ENCODE measurements at regions not wholly inside any gene's neighbourhood (a gene's known extent, or its start where the extent isn't known, plus 50 kb on each side); places are given as distances from the start of the nearest gene placed in this dataset.

DNA sequence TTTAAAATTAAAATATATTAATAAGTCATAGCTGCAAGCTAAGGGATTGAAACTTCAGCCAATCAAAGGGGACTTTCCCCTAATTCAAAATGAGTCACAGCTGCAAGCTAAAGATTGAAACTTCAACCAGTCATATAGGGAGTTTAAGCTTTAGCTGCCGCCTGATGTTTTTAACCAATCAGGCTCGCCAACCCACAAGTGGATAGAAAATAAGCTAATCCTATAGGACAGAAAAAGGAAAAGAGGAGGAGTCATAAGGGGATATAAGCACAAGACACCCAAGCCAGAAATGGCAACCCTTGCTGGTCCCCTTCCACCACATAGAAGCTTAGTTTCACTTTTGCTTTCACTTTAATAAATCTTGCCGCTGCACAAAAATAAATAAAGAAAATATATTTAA is 1154.6 kb downstream of the GALC start:
- no peak overlapping the region for H3K4me3 Mint-ChIP-seq
- TF ChIP-seq, protein P1, sequence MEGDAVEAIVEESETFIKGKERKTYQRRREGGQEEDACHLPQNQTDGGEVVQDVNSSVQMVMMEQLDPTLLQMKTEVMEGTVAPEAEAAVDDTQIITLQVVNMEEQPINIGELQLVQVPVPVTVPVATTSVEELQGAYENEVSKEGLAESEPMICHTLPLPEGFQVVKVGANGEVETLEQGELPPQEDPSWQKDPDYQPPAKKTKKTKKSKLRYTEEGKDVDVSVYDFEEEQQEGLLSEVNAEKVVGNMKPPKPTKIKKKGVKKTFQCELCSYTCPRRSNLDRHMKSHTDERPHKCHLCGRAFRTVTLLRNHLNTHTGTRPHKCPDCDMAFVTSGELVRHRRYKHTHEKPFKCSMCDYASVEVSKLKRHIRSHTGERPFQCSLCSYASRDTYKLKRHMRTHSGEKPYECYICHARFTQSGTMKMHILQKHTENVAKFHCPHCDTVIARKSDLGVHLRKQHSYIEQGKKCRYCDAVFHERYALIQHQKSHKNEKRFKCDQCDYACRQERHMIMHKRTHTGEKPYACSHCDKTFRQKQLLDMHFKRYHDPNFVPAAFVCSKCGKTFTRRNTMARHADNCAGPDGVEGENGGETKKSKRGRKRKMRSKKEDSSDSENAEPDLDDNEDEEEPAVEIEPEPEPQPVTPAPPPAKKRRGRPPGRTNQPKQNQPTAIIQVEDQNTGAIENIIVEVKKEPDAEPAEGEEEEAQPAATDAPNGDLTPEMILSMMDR (IDR thresholded peaks at IDR 0.05), result no peak

DNA sequence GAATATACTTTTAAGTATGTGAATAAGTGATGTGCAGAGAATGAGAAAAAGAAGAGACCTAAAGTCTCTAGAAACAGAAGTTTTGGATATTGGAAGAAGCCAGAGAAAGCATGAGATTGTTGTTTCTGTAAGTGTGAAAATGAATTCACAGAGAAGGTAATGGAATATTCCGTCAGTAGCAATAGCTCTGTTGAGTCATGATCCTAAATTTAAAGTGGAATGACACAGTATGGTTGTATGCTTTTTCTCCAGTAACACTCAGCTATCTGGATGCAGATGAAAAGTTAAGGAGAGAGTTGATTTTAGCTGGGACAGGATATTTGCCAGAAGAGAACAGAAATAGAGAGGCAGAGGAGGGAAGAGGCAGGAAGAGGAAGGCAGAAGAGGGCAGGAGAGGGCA is 1166.3 kb downstream of the GALC start:
- Mint-ChIP-seq H3K9me3 (peaks cover 4% of the 10 kb centered on the region), H3K4me1 (no peaks in the 10 kb centered on the region), H3K36me3 (ENCODE audit: low read depth) (no peaks in the 10 kb centered on the region), H3K27me3 (no peaks in the 10 kb centered on the region), H3K27ac (no peak overlapping the region), H3K4me3 (no peak overlapping the region)
- TF ChIP-seq, protein P1 (IDR thresholded peaks at IDR 0.05), result no peak
- ATAC-seq (ENCODE audit: low read depth), result no peak
- intact Hi-C loops (cut with micrococcal nuclease), result no loop called here
- POLR2A ChIA-PET, result no interaction called here
- CTCF ChIA-PET, result no interaction called here
- no peak for DNase-seq

More for the DNA sequence above, 1154.6 kb downstream of the GALC start:
- Mint-ChIP-seq H3K27me3 (no peaks in the 10 kb centered on the region), H3K36me3 (ENCODE audit: low read depth) (no peaks in the 10 kb centered on the region), H3K4me1 (no peaks in the 10 kb centered on the region), H3K9me3 (peaks cover 11% of the 10 kb centered on the region), H3K27ac (no peak overlapping the region)
- ATAC-seq (ENCODE audit: low read depth), result no peak
- DNase-seq, result no peak
- intact Hi-C loops (cut with micrococcal nuclease), result no loop called here
- ChIA-PET CTCF (no interaction called here), POLR2A (no interaction called here)

DNA sequence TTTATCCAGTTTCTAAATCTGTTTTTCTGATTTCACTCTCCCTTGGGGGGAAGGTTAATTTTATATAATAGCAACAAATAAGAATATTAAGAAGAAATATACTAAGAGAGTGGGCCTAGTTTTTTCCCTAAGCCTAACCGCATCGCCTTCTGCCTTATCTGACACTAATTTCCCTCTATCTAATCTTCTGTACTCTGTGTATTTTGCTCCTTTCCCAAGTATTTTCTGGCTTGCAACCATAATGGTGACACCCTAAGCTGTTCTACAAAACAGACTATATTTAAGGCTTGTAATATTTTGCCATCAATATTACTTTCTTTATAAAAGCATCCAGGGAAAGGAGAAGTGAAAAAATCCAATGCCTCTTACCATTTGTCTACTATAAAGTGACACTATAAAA is 1168.8 kb downstream of the GALC start:
- Mint-ChIP-seq H3K36me3 (ENCODE audit: low read depth) (no peaks in the 10 kb centered on the region), H3K27me3 (no peaks in the 10 kb centered on the region), H3K4me1 (no peaks in the 10 kb centered on the region), H3K9me3 (peaks cover 4% of the 10 kb centered on the region), H3K27ac (no peak overlapping the region), H3K4me3 (no peak overlapping the region)
- CTCF ChIA-PET, result no interaction called here
- no peak for DNase-seq
- TF ChIP-seq, protein P1 (IDR thresholded peaks at IDR 0.05), result no peak
- intact Hi-C loops (cut with micrococcal nuclease), result no loop called here
- POLR2A ChIA-PET, result no interaction called here
- ATAC-seq (ENCODE audit: low read depth), result no peak

DNA sequence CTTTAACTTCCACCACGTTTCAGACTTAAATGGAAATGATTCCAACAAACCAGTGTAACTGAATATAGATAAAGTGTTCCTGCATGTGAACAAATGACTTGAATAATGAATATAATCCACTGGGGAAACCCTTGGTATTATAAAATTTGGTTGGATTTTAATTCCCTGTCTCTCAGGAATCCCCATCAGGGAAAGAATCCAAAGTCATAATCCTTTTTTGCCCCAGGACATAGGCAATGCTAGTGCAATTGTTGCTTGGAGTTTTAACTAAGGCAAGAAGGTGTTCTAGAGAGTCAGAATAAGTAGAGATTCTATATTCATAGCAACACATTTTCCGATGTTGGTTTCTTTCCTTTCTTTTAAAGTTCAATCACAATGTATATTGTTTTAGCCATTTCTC is 1169.4 kb downstream of the GALC start:
- CTCF ChIA-PET, result no interaction called here
- no peak overlapping the region for H3K27ac Mint-ChIP-seq
- POLR2A ChIA-PET, result no interaction called here

DNA sequence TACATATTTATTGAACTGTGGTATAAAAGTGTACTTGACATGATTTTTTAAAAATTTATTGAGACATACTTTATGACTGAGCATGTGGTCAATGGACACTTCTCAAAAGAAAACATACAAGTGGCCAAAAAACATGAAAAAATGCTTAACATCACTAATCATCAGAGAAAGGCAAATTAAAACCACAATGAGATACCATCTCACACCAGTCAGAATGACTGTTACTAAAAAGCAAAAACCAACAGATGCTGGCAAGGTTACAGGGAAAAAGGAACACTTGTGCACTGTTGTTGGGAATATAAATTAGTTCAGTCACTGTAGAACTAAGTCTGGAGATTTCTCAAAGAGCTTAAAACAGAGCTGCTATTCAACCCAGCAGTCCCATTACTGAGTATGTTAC is 1177.6 kb downstream of the GALC start:
- Mint-ChIP-seq H3K36me3 (ENCODE audit: low read depth) (no peaks in the 10 kb centered on the region), H3K27me3 (no peaks in the 10 kb centered on the region), H3K4me3 (no peak overlapping the region), H3K4me1 (no peaks in the 10 kb centered on the region), H3K27ac (no peak overlapping the region), H3K9me3 (peaks cover 17% of the 10 kb centered on the region)
- TF ChIP-seq, protein P1 (IDR thresholded peaks at IDR 0.05), result no peak
- ChIA-PET POLR2A (no interaction called here), CTCF (no interaction called here)
- intact Hi-C loops (cut with micrococcal nuclease), result no loop called here
- ATAC-seq (ENCODE audit: low read depth), result no peak
- DNase-seq, result no peak

More for the DNA sequence above, 1169.4 kb downstream of the GALC start:
- TF ChIP-seq, protein P1 (IDR thresholded peaks at IDR 0.05), result no peak
- Mint-ChIP-seq H3K9me3 (peaks cover 4% of the 10 kb centered on the region), H3K4me1 (no peaks in the 10 kb centered on the region), H3K4me3 (no peak overlapping the region), H3K27me3 (no peaks in the 10 kb centered on the region), H3K36me3 (ENCODE audit: low read depth) (no peaks in the 10 kb centered on the region)
- ATAC-seq (ENCODE audit: low read depth) (no peak), DNase-seq (no peak)
- intact Hi-C loops (cut with micrococcal nuclease), result no loop called here
